ENCODE measurements at regions not wholly inside any gene's neighbourhood (a gene's known extent, or its start where the extent isn't known, plus 50 kb on each side); places are given as distances from the start of the nearest gene placed in this dataset.
A peak's percentile ranks its signal among the peaks of the same experiment; 100 is the strongest.
"Not testable (repeated sequence)": the region's sequence is repeated elsewhere in the genome, so short reads cannot be mapped to it uniquely, and the experiment has no call there.

GRCh38 chr7:150060259-150061221 lies 186.8 kb downstream of the ATP6V0E2 start:
- H3K27me3 ChIP-seq (replicated peaks; ENCODE audit: control insufficient read depth, insufficient read depth, low read length); DNase-seq (ENCODE audit: extremely low read depth, insufficient read length); H3K4me3 ChIP-seq (replicated peaks; ENCODE audit: low read depth, low read length); H3K36me3 ChIP-seq (ENCODE audit: control insufficient read depth, insufficient read depth, low read length): not testable (repeated sequence)
- peak; percentile 19 for TF ChIP-seq CTCF (IDR thresholded peaks at IDR 0.05; ENCODE audit: insufficient read depth, low read length, poor library complexity, severe bottlenecking)

- H3K36me3 ChIP-seq (ENCODE audit: control insufficient read depth, insufficient read depth, low read length); DNase-seq (ENCODE audit: extremely low read depth, insufficient read length); H3K27me3 ChIP-seq (replicated peaks; ENCODE audit: control insufficient read depth, insufficient read depth, low read length); H3K4me3 ChIP-seq (replicated peaks; ENCODE audit: low read depth, low read length): not testable (repeated sequence)
These were observed 189.4 kb downstream of the ATP6V0E2 start for GRCh38 chr7:150063195-150063594.

- not testable (repeated sequence) for DNase-seq (ENCODE audit: extremely low read depth, insufficient read length)
These were observed 196.0 kb downstream of the ATP6V0E2 start for GRCh38 chr7:150069555-150070313.

GRCh38 chr7:150077543-150077942 lies 203.8 kb downstream of the ATP6V0E2 start:
- not testable (repeated sequence) for H3K27me3 ChIP-seq (replicated peaks; ENCODE audit: control insufficient read depth, insufficient read depth, low read length); DNase-seq (ENCODE audit: extremely low read depth, insufficient read length); H3K36me3 ChIP-seq (ENCODE audit: control insufficient read depth, insufficient read depth, low read length); H3K4me3 ChIP-seq (replicated peaks; ENCODE audit: low read depth, low read length)

More at GRCh38 chr7:150069555-150070313, 196.0 kb downstream of the ATP6V0E2 start:
- not testable (repeated sequence) for H3K27me3 ChIP-seq (replicated peaks; ENCODE audit: control insufficient read depth, insufficient read depth, low read length); H3K36me3 ChIP-seq (ENCODE audit: control insufficient read depth, insufficient read depth, low read length); H3K4me3 ChIP-seq (replicated peaks; ENCODE audit: low read depth, low read length)

- not testable (repeated sequence) for H3K27me3 ChIP-seq (replicated peaks; ENCODE audit: control insufficient read depth, insufficient read depth, low read length); H3K4me3 ChIP-seq (replicated peaks; ENCODE audit: low read depth, low read length); H3K36me3 ChIP-seq (ENCODE audit: control insufficient read depth, insufficient read depth, low read length); DNase-seq (ENCODE audit: extremely low read depth, insufficient read length)
These were observed 208.1 kb downstream of the ATP6V0E2 start for GRCh38 chr7:150081865-150082264.

- not testable (repeated sequence) for DNase-seq (ENCODE audit: extremely low read depth, insufficient read length); H3K27me3 ChIP-seq (replicated peaks; ENCODE audit: control insufficient read depth, insufficient read depth, low read length); H3K36me3 ChIP-seq (ENCODE audit: control insufficient read depth, insufficient read depth, low read length); H3K4me3 ChIP-seq (replicated peaks; ENCODE audit: low read depth, low read length)
These were observed 211.0 kb downstream of the ATP6V0E2 start for GRCh38 chr7:150084724-150085123.

- not testable (repeated sequence) for H3K4me3 ChIP-seq (replicated peaks; ENCODE audit: low read depth, low read length); H3K36me3 ChIP-seq (ENCODE audit: control insufficient read depth, insufficient read depth, low read length); H3K27me3 ChIP-seq (replicated peaks; ENCODE audit: control insufficient read depth, insufficient read depth, low read length); DNase-seq (ENCODE audit: extremely low read depth, insufficient read length)
These were observed 213.7 kb downstream of the ATP6V0E2 start for GRCh38 chr7:150087478-150087877.

- H3K27me3 ChIP-seq (replicated peaks; ENCODE audit: control insufficient read depth, insufficient read depth, low read length); DNase-seq (ENCODE audit: extremely low read depth, insufficient read length); H3K36me3 ChIP-seq (ENCODE audit: control insufficient read depth, insufficient read depth, low read length); H3K4me3 ChIP-seq (replicated peaks; ENCODE audit: low read depth, low read length): not testable (repeated sequence)
These were observed 215.4 kb downstream of the ATP6V0E2 start for GRCh38 chr7:150089139-150089538.

- not testable (repeated sequence) for H3K27me3 ChIP-seq (replicated peaks; ENCODE audit: control insufficient read depth, insufficient read depth, low read length); H3K36me3 ChIP-seq (ENCODE audit: control insufficient read depth, insufficient read depth, low read length); H3K4me3 ChIP-seq (replicated peaks; ENCODE audit: low read depth, low read length); DNase-seq (ENCODE audit: extremely low read depth, insufficient read length)
These were observed 217.0 kb downstream of the ATP6V0E2 start for GRCh38 chr7:150090776-150091175.

- not testable (repeated sequence) for H3K27me3 ChIP-seq (replicated peaks; ENCODE audit: control insufficient read depth, insufficient read depth, low read length); H3K4me3 ChIP-seq (replicated peaks; ENCODE audit: low read depth, low read length); H3K36me3 ChIP-seq (ENCODE audit: control insufficient read depth, insufficient read depth, low read length); DNase-seq (ENCODE audit: extremely low read depth, insufficient read length)
These were observed 220.1 kb downstream of the ATP6V0E2 start for GRCh38 chr7:150093897-150094296.

GRCh38 chr7:150096213-150096994 lies 222.6 kb downstream of the ATP6V0E2 start:
- DNase-seq (ENCODE audit: extremely low read depth, insufficient read length); H3K4me3 ChIP-seq (replicated peaks; ENCODE audit: low read depth, low read length); H3K36me3 ChIP-seq (ENCODE audit: control insufficient read depth, insufficient read depth, low read length); H3K27me3 ChIP-seq (replicated peaks; ENCODE audit: control insufficient read depth, insufficient read depth, low read length): not testable (repeated sequence)

- DNase-seq (ENCODE audit: extremely low read depth, insufficient read length); H3K4me3 ChIP-seq (replicated peaks; ENCODE audit: low read depth, low read length); H3K27me3 ChIP-seq (replicated peaks; ENCODE audit: control insufficient read depth, insufficient read depth, low read length); H3K36me3 ChIP-seq (ENCODE audit: control insufficient read depth, insufficient read depth, low read length): not testable (repeated sequence)
These were observed 224.6 kb upstream of the LRRC61 start for GRCh38 chr7:150098592-150098991.
